ENCODE measurements at regions not wholly inside any gene's neighbourhood (a gene's known extent, or its start where the extent isn't known, plus 50 kb on each side); places are given as distances from the start of the nearest gene placed in this dataset.

GRCh38 chr11:97955595-97955994 lies 1065.2 kb upstream of the CNTN5 start:
- no peaks in the 10 kb centered on the region for H3K9me3 ChIP-seq (ENCODE audit: control extremely low read depth in 1 of 5, control insufficient read depth in 4 of 5, insufficient read depth in 2 of 5, low read depth in 1 of 5, low read length in 4 of 5)
- POLR2A ChIA-PET, result no interaction called here
- WGBS (ENCODE audit: insufficient coverage), result no CpG with 5 or more reads among the region's 2 CpGs
- no peaks in the 10 kb centered on the region for H3K27me3 ChIP-seq (replicated peaks in 2 of 5; ENCODE audit: control insufficient read depth in 4 of 5, insufficient read depth in 5 of 5, low read length in 4 of 5)
- H3K4me3 ChIP-seq (ENCODE audit: control insufficient read depth in 1 of 7, extremely low read depth in 1 of 7, insufficient read depth in 4 of 7, low read depth in 2 of 7, low read length in 6 of 7), result no peak overlapping the region
- CTCF ChIA-PET, result no interaction called here
- no peaks in the 10 kb centered on the region for H3K4me1 ChIP-seq (ENCODE audit: control extremely low read depth in 1 of 4, control insufficient read depth in 4 of 4, insufficient read depth in 4 of 4, low read length in 3 of 4)
- H3K36me3 ChIP-seq (ENCODE audit: control insufficient read depth in 4 of 4, insufficient read depth in 4 of 4, low read length in 3 of 4), result no peaks in the 10 kb centered on the region
- no peak for DNase-seq
- no peak overlapping the region for H3K27ac ChIP-seq (ENCODE audit: insufficient read depth in 1 of 2, low read depth in 1 of 2, low read length in 2 of 2, poor library complexity in 1 of 2, severe bottlenecking in 2 of 2)

GRCh38 chr11:97956904-97957303 lies 1063.8 kb upstream of the CNTN5 start:
- WGBS (ENCODE audit: insufficient coverage), result no CpG with 5 or more reads among the region's 2 CpGs
- no peak for DNase-seq
- no peaks in the 10 kb centered on the region for H3K4me1 ChIP-seq (ENCODE audit: control extremely low read depth in 1 of 4, control insufficient read depth in 4 of 4, insufficient read depth in 4 of 4, low read length in 3 of 4)
- no peak overlapping the region for H3K27ac ChIP-seq (ENCODE audit: insufficient read depth in 1 of 2, low read depth in 1 of 2, low read length in 2 of 2, poor library complexity in 1 of 2, severe bottlenecking in 2 of 2)
- no peak overlapping the region for H3K4me3 ChIP-seq (ENCODE audit: control insufficient read depth in 1 of 7, extremely low read depth in 1 of 7, insufficient read depth in 4 of 7, low read depth in 2 of 7, low read length in 6 of 7)
- POLR2A ChIA-PET, result no interaction called here
- CTCF ChIA-PET, result no interaction called here
- no peaks in the 10 kb centered on the region for H3K9me3 ChIP-seq (ENCODE audit: control extremely low read depth in 1 of 5, control insufficient read depth in 4 of 5, insufficient read depth in 2 of 5, low read depth in 1 of 5, low read length in 4 of 5)
- H3K27me3 ChIP-seq (replicated peaks in 2 of 5; ENCODE audit: control insufficient read depth in 4 of 5, insufficient read depth in 5 of 5, low read length in 4 of 5), result no peaks in the 10 kb centered on the region
- H3K36me3 ChIP-seq (ENCODE audit: control insufficient read depth in 4 of 4, insufficient read depth in 4 of 4, low read length in 3 of 4), result no peaks in the 10 kb centered on the region

- DNase-seq, result no peak
- CTCF ChIA-PET, result no interaction called here
- no peak overlapping the region for H3K4me3 ChIP-seq (ENCODE audit: control insufficient read depth in 1 of 7, extremely low read depth in 1 of 7, insufficient read depth in 4 of 7, low read depth in 2 of 7, low read length in 6 of 7)
These were observed 1059.3 kb upstream of the CNTN5 start for GRCh38 chr11:97961431-97961830.

GRCh38 chr11:97962758-97963157 lies 1058.0 kb upstream of the CNTN5 start:
- no peak overlapping the region for H3K27ac ChIP-seq (ENCODE audit: insufficient read depth in 1 of 2, low read depth in 1 of 2, low read length in 2 of 2, poor library complexity in 1 of 2, severe bottlenecking in 2 of 2)
- no peaks in the 10 kb centered on the region for H3K9me3 ChIP-seq (ENCODE audit: control extremely low read depth in 1 of 5, control insufficient read depth in 4 of 5, insufficient read depth in 2 of 5, low read depth in 1 of 5, low read length in 4 of 5)
- POLR2A ChIA-PET, result no interaction called here
- H3K36me3 ChIP-seq (ENCODE audit: control insufficient read depth in 4 of 4, insufficient read depth in 4 of 4, low read length in 3 of 4), result no peaks in the 10 kb centered on the region
- no peak for DNase-seq
- no peak overlapping the region for H3K4me3 ChIP-seq (ENCODE audit: control insufficient read depth in 1 of 7, extremely low read depth in 1 of 7, insufficient read depth in 4 of 7, low read depth in 2 of 7, low read length in 6 of 7)
- 0% methylated on average over 1 of the region's 1 CpG for WGBS (ENCODE audit: insufficient coverage)
- CTCF ChIA-PET, result no interaction called here
- H3K4me1 ChIP-seq (ENCODE audit: control extremely low read depth in 1 of 4, control insufficient read depth in 4 of 4, insufficient read depth in 4 of 4, low read length in 3 of 4), result no peaks in the 10 kb centered on the region
- no peaks in the 10 kb centered on the region for H3K27me3 ChIP-seq (replicated peaks in 2 of 5; ENCODE audit: control insufficient read depth in 4 of 5, insufficient read depth in 5 of 5, low read length in 4 of 5)

More at GRCh38 chr11:97961431-97961830, 1059.3 kb upstream of the CNTN5 start:
- Histone ChIP-seq H3K27me3 (replicated peaks in 2 of 5; ENCODE audit: control insufficient read depth in 4 of 5, insufficient read depth in 5 of 5, low read length in 4 of 5) (no peaks in the 10 kb centered on the region), H3K36me3 (ENCODE audit: control insufficient read depth in 4 of 4, insufficient read depth in 4 of 4, low read length in 3 of 4) (no peaks in the 10 kb centered on the region), H3K4me1 (ENCODE audit: control extremely low read depth in 1 of 4, control insufficient read depth in 4 of 4, insufficient read depth in 4 of 4, low read length in 3 of 4) (no peaks in the 10 kb centered on the region), H3K9me3 (ENCODE audit: control extremely low read depth in 1 of 5, control insufficient read depth in 4 of 5, insufficient read depth in 2 of 5, low read depth in 1 of 5, low read length in 4 of 5) (no peaks in the 10 kb centered on the region), H3K27ac (ENCODE audit: insufficient read depth in 1 of 2, low read depth in 1 of 2, low read length in 2 of 2, poor library complexity in 1 of 2, severe bottlenecking in 2 of 2) (no peak overlapping the region)
- WGBS (ENCODE audit: insufficient coverage), result 100% methylated on average over 1 of the region's 4 CpGs
- POLR2A ChIA-PET, result no interaction called here

GRCh38 chr11:97963528-97964331 lies 1057.0 kb upstream of the CNTN5 start:
- Histone ChIP-seq H3K9me3 (ENCODE audit: control extremely low read depth in 1 of 5, control insufficient read depth in 4 of 5, insufficient read depth in 2 of 5, low read depth in 1 of 5, low read length in 4 of 5) (no peaks in the 10 kb centered on the region), H3K4me1 (ENCODE audit: control extremely low read depth in 1 of 4, control insufficient read depth in 4 of 4, insufficient read depth in 4 of 4, low read length in 3 of 4) (no peaks in the 10 kb centered on the region), H3K4me3 (ENCODE audit: control insufficient read depth in 1 of 7, extremely low read depth in 1 of 7, insufficient read depth in 4 of 7, low read depth in 2 of 7, low read length in 6 of 7) (no peak overlapping the region), H3K27me3 (replicated peaks in 2 of 5; ENCODE audit: control insufficient read depth in 4 of 5, insufficient read depth in 5 of 5, low read length in 4 of 5) (no peaks in the 10 kb centered on the region), H3K36me3 (ENCODE audit: control insufficient read depth in 4 of 4, insufficient read depth in 4 of 4, low read length in 3 of 4) (no peaks in the 10 kb centered on the region), H3K27ac (ENCODE audit: insufficient read depth in 1 of 2, low read depth in 1 of 2, low read length in 2 of 2, poor library complexity in 1 of 2, severe bottlenecking in 2 of 2) (peak overlapping the region in 1 of 2 experiments; percentile 71)
- POLR2A ChIA-PET, result no interaction called here
- CTCF ChIA-PET, result no interaction called here
- WGBS (ENCODE audit: insufficient coverage), result 86% methylated on average over 7 of the region's 8 CpGs
- peak in 2 of 3 donors; percentile 1 to 43 for DNase-seq

GRCh38 chr11:97964332-97965004 lies 1056.3 kb upstream of the CNTN5 start:
- H3K9me3 ChIP-seq (ENCODE audit: control extremely low read depth in 1 of 5, control insufficient read depth in 4 of 5, insufficient read depth in 2 of 5, low read depth in 1 of 5, low read length in 4 of 5), result no peaks in the 10 kb centered on the region
- H3K4me3 ChIP-seq (ENCODE audit: control insufficient read depth in 1 of 7, extremely low read depth in 1 of 7, insufficient read depth in 4 of 7, low read depth in 2 of 7, low read length in 6 of 7), result no peak overlapping the region
- no peaks in the 10 kb centered on the region for H3K4me1 ChIP-seq (ENCODE audit: control extremely low read depth in 1 of 4, control insufficient read depth in 4 of 4, insufficient read depth in 4 of 4, low read length in 3 of 4)
- ChIA-PET CTCF (no interaction called here), POLR2A (no interaction called here)
- no peak for DNase-seq
- no peaks in the 10 kb centered on the region for H3K36me3 ChIP-seq (ENCODE audit: control insufficient read depth in 4 of 4, insufficient read depth in 4 of 4, low read length in 3 of 4)
- H3K27ac ChIP-seq (ENCODE audit: insufficient read depth in 1 of 2, low read depth in 1 of 2, low read length in 2 of 2, poor library complexity in 1 of 2, severe bottlenecking in 2 of 2), result peak overlapping the region in 1 of 2 experiments; percentile 71
- H3K27me3 ChIP-seq (replicated peaks in 2 of 5; ENCODE audit: control insufficient read depth in 4 of 5, insufficient read depth in 5 of 5, low read length in 4 of 5), result no peaks in the 10 kb centered on the region
- 100% methylated on average over 3 of the region's 3 CpGs for WGBS (ENCODE audit: insufficient coverage)

- Histone ChIP-seq H3K4me1 (ENCODE audit: control extremely low read depth in 1 of 4, control insufficient read depth in 4 of 4, insufficient read depth in 4 of 4, low read length in 3 of 4) (no peaks in the 10 kb centered on the region), H3K27me3 (replicated peaks in 2 of 5; ENCODE audit: control insufficient read depth in 4 of 5, insufficient read depth in 5 of 5, low read length in 4 of 5) (no peaks in the 10 kb centered on the region), H3K4me3 (ENCODE audit: control insufficient read depth in 1 of 7, extremely low read depth in 1 of 7, insufficient read depth in 4 of 7, low read depth in 2 of 7, low read length in 6 of 7) (no peak overlapping the region), H3K27ac (ENCODE audit: insufficient read depth in 1 of 2, low read depth in 1 of 2, low read length in 2 of 2, poor library complexity in 1 of 2, severe bottlenecking in 2 of 2) (peak overlapping the region in 1 of 2 experiments; percentile 71), H3K9me3 (ENCODE audit: control extremely low read depth in 1 of 5, control insufficient read depth in 4 of 5, insufficient read depth in 2 of 5, low read depth in 1 of 5, low read length in 4 of 5) (no peaks in the 10 kb centered on the region), H3K36me3 (ENCODE audit: control insufficient read depth in 4 of 4, insufficient read depth in 4 of 4, low read length in 3 of 4) (no peaks in the 10 kb centered on the region)
- WGBS (ENCODE audit: insufficient coverage), result no CpG with 5 or more reads among the region's 1 CpG
- ChIA-PET CTCF (no interaction called here), POLR2A (no interaction called here)
- no peak for DNase-seq
These were observed 1054.7 kb upstream of the CNTN5 start for GRCh38 chr11:97965849-97966646.

Data from common myeloid progenitor, CD34-positive (primary cell).